IMR-90 (cell line): ENCODE measurements at regions not wholly inside any gene's neighbourhood (a gene's known extent, or its start where the extent isn't known, plus 50 kb on each side); places are given as distances from the start of the nearest gene placed in this dataset.

Experiments used
- ATAC-seq: fragments of 200-7000 bp; cut with Tn5 transposase; 2 replicates; pipeline ENCODE4 v1.9.1; 2020; ENCODE audit warnings: low read depth, mild to moderate bottlenecking, moderate library complexity
- BruUV-seq: library from RNA; stranded (reverse); fragments of 400-500 nt; replicated peaks from 2 replicates; lab custom pipeline; 2021; lab: Mats Ljungman, UMichigan
- CTCF ChIA-PET: fragments of 300-600 bp; formaldehyde crosslinking; extraction: SDS; loops from one replicate; lab custom pipeline; 2021; ENCODE audit warnings: antibody characterized with exemption; lab: Yijun Ruan, JAX
- POLR2A ChIA-PET: fragments of 300-600 bp; sonication (Branson Sonifier 250); formaldehyde crosslinking; loops from one replicate; lab custom pipeline; 2022; ENCODE audit warnings: antibody characterized with exemption; ENCODE audit not compliant: unreplicated experiment; lab: Charles Lee
- DNase-seq: peaks from one replicate; pipeline ENCODE4 v3.0.0; 2013
- H2AFZ ChIP-seq: replicated peaks from 2 replicates; pipeline ENCODE3; 2013; ENCODE audit warnings: low read length, mild to moderate bottlenecking; ENCODE audit not compliant: poor library complexity
- H2AK5ac ChIP-seq: 2 replicates; pipeline ENCODE4 v1.6.1; 2013; ENCODE audit warnings: low read depth, low read length, inconsistent platforms
- H2AK9ac ChIP-seq: replicated peaks from 2 replicates; pipeline ENCODE3; 2013; ENCODE audit warnings: mild to moderate bottlenecking, low read depth, low read length, moderate library complexity; ENCODE audit not compliant: poor library complexity
- H2BK120ac ChIP-seq: 2 replicates; pipeline ENCODE4 v1.6.1; 2013; ENCODE audit warnings: low read depth, low read length, inconsistent platforms
- H2BK15ac ChIP-seq: 3 replicates; pipeline ENCODE4 v1.6.1; 2013; ENCODE audit warnings: low read depth, low read length, inconsistent platforms
- H2BK20ac ChIP-seq: 2 replicates; pipeline ENCODE4 v1.6.1; 2013; ENCODE audit warnings: low read depth, mild to moderate bottlenecking, inconsistent platforms, low read length, moderate library complexity
- H2BK5ac ChIP-seq: 2 replicates; pipeline ENCODE4 v1.6.1; 2013; ENCODE audit warnings: mild to moderate bottlenecking, low read depth, low read length, inconsistent platforms; ENCODE audit not compliant: poor library complexity, severe bottlenecking
- H3K14ac ChIP-seq: replicated peaks from 2 replicates; pipeline ENCODE4 v1.6.1; 2013; ENCODE audit warnings: low read depth, low read length, inconsistent platforms
- H3K18ac ChIP-seq: 2 replicates; pipeline ENCODE4 v1.6.1; 2013; ENCODE audit warnings: low read depth, low read length, control low read depth
- H3K23ac ChIP-seq: 2 replicates; pipeline ENCODE4 v1.6.1; 2013; ENCODE audit warnings: low read depth, low read length, inconsistent platforms
- H3K27ac ChIP-seq: 2 replicates; pipeline ENCODE4 v1.5.1; 2013; ENCODE audit warnings: mild to moderate bottlenecking, control low read depth, low read length; ENCODE audit not compliant: insufficient read depth
- H3K27me3 ChIP-seq: 2 replicates; pipeline ENCODE4 v1.6.1; 2013; ENCODE audit warnings: low read length; ENCODE audit not compliant: control insufficient read depth, insufficient read depth
- H3K36me3 ChIP-seq: 2 replicates; pipeline ENCODE4 v1.6.1; 2013; ENCODE audit warnings: low read length, mixed read lengths; ENCODE audit not compliant: control insufficient read depth, insufficient read depth
- H3K4ac ChIP-seq: 2 replicates; pipeline ENCODE4 v1.6.1; 2013; ENCODE audit warnings: low read depth, low read length, inconsistent platforms
- H3K4me1 ChIP-seq: 2 replicates; pipeline ENCODE4 v1.6.1; 2013; ENCODE audit warnings: low read length, mixed read lengths; ENCODE audit not compliant: control insufficient read depth, insufficient read depth
- H3K4me2 ChIP-seq: 2 replicates; pipeline ENCODE4 v1.6.1; 2013; ENCODE audit warnings: low read depth, mild to moderate bottlenecking, control low read depth, low read length, moderate library complexity
- H3K4me3 ChIP-seq: 2 replicates; pipeline ENCODE4 v1.5.1; 2013; ENCODE audit warnings: low read depth, mild to moderate bottlenecking, control low read depth, low read length, moderate library complexity; ENCODE audit not compliant: insufficient read depth
- H3K56ac ChIP-seq: 2 replicates; pipeline ENCODE4 v1.6.1; 2013; ENCODE audit warnings: low read length, inconsistent platforms; ENCODE audit not compliant: insufficient read depth; ENCODE audit errors: extremely low read depth
- H3K79me1 ChIP-seq, 2 experiments: 2 replicates each; pipeline ENCODE4 v1.6.1; 2013; ENCODE audit warnings: low read length in 2 of 2, inconsistent platforms in 1 of 2, low read depth in 1 of 2
- H3K9ac ChIP-seq: 2 replicates; pipeline ENCODE4 v1.6.1; 2013; ENCODE audit warnings: low read depth, low read length, control low read depth
- H3K9me1 ChIP-seq: 2 replicates; pipeline ENCODE4 v1.6.1; 2013; ENCODE audit warnings: low read length, inconsistent platforms; ENCODE audit not compliant: insufficient read depth
- H3K9me3 ChIP-seq: 2 replicates; pipeline ENCODE4 v1.6.1; 2013; ENCODE audit warnings: low read length; ENCODE audit not compliant: control insufficient read depth, insufficient read depth
- H4K20me1 ChIP-seq: 2 replicates; pipeline ENCODE4 v1.6.1; 2013; ENCODE audit warnings: low read length, inconsistent platforms; ENCODE audit not compliant: insufficient read depth
- H4K5ac ChIP-seq: 2 replicates; pipeline ENCODE4 v1.6.1; 2013; ENCODE audit warnings: mild to moderate bottlenecking, low read depth, low read length, control low read depth
- H4K8ac ChIP-seq, 2 experiments: 2 replicates each; pipeline ENCODE4 v1.6.1; 2013; ENCODE audit warnings: low read depth in 2 of 2, low read length in 2 of 2, control low read depth in 1 of 2, inconsistent platforms in 1 of 2
- H4K91ac ChIP-seq: 2 replicates; pipeline ENCODE4 v1.6.1; 2013; ENCODE audit warnings: low read depth, low read length, inconsistent platforms; ENCODE audit not compliant: insufficient read depth
- CHD1 ChIP-seq: IDR thresholded peaks from 2 replicates; pipeline ENCODE4 v1.6.1; 2012; ENCODE audit warnings: low read depth, low read length, improper control_type of control experiment
- NFE2L2 ChIP-seq: fragments of 150-350 bp; IDR thresholded peaks from 2 replicates; pipeline ENCODE4 v1.6.1; 2016; ENCODE audit warnings: low read depth, mild to moderate bottlenecking, low read length
- RFX5 ChIP-seq: IDR thresholded peaks from 2 replicates; pipeline ENCODE4 v1.8.0; 2012; ENCODE audit warnings: low read depth, mild to moderate bottlenecking, low read length, moderate library complexity
- WGBS, 2 experiments: methylation state at CpG; one replicate each; pipeline versions ENCODE4 v1.1.5 to v1.1.7; 2013; ENCODE audit warnings: missing lambda C conversion rate in 2 of 2; ENCODE audit not compliant: insufficient read length in 1 of 2; ENCODE audit errors: extremely low coverage in 2 of 2; 5-methylcytosine and 5-hydroxymethylcytosine counted together
- dilution Hi-C: fragments of 300-500 bp; cut with HindIII; formaldehyde crosslinking; loops from one replicate; pipeline ENCODE4 v1.14.3; 2018; ENCODE audit warnings: low sequenced_read_pairs; ENCODE audit not compliant: unreplicated experiment
- in situ Hi-C: fragments of 300-500 bp; cut with MboI; formaldehyde crosslinking; loops from 3 replicates; pipeline ENCODE4 v1.14.3; 2019; ENCODE audit warnings: low sequenced_read_pairs, inconsistent platforms, mixed read lengths
- intact Hi-C: fragments of 100-400 bp; cut with micrococcal nuclease; formaldehyde crosslinking; loops from 2 replicates; pipeline ENCODE4 v1.10.0; 2022
- TF ChIP-seq, protein P1 (sequence below): conservative IDR thresholded peaks from 2 replicates; pipeline ENCODE4 v1.5.1; 2012; ENCODE audit warnings: mild to moderate bottlenecking, low read depth, low read length, improper control_type of control experiment
- TF ChIP-seq, protein P2 (sequence below): fragments of 150-350 bp; IDR thresholded peaks from 2 replicates; pipeline ENCODE4 v1.6.1; 2016; ENCODE audit warnings: low read depth, mild to moderate bottlenecking, low read length, moderate library complexity, borderline replicate concordance

DNA sequence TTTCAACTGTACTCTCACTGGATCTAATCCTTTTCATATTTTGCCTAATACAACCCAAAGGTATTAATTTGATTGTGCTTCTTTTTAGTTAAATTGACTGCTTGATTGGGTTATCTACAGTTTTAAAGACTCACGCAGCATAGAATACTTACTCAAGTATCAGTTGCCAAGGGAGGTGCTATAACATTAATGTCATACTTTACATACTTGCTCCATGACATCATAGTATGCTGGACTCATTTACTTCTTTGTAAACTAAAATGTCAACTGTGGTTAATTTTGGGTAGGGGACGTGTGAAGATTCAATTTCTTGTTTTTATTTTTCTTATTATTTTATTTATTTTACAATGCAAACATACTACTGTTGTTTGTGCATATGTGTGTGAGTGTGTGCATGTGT lies 716.2 kb upstream of the VRK2 start:
- BruUV-seq, result no TSS peak
- DNase-seq (no peak), ATAC-seq (no peak)
- Histone ChIP-seq H3K9me3 (no peaks in the 10 kb centered on the region), H4K20me1 (no peaks in the 10 kb centered on the region), H3K23ac (no peak overlapping the region), H3K9ac (no peak overlapping the region), H4K8ac (no peak overlapping the region), H2AK5ac (no peak overlapping the region), H3K27me3 (no peaks in the 10 kb centered on the region), H2BK20ac (no peak overlapping the region), H4K5ac (no peak overlapping the region), H2BK120ac (no peak overlapping the region), H3K9me1 (no peaks in the 10 kb centered on the region), H2AFZ (no peak overlapping the region), H3K18ac (no peak overlapping the region), H3K14ac (no peak overlapping the region), H3K4me1 (no peaks in the 10 kb centered on the region), H3K36me3 (no peaks in the 10 kb centered on the region), H3K4me3 (no peak overlapping the region), H3K4ac (no peak overlapping the region), H3K79me1 (no peaks in the 10 kb centered on the region), H2BK15ac (no peak overlapping the region), H3K27ac (no peak overlapping the region), H3K4me2 (no peak overlapping the region), H2BK5ac (no peak overlapping the region), H2AK9ac (no peak overlapping the region), H4K91ac (no peak overlapping the region), H3K56ac (no peak overlapping the region)
- ChIA-PET POLR2A (no interaction called here), CTCF (no interaction called here)
- TF ChIP-seq, protein P1, sequence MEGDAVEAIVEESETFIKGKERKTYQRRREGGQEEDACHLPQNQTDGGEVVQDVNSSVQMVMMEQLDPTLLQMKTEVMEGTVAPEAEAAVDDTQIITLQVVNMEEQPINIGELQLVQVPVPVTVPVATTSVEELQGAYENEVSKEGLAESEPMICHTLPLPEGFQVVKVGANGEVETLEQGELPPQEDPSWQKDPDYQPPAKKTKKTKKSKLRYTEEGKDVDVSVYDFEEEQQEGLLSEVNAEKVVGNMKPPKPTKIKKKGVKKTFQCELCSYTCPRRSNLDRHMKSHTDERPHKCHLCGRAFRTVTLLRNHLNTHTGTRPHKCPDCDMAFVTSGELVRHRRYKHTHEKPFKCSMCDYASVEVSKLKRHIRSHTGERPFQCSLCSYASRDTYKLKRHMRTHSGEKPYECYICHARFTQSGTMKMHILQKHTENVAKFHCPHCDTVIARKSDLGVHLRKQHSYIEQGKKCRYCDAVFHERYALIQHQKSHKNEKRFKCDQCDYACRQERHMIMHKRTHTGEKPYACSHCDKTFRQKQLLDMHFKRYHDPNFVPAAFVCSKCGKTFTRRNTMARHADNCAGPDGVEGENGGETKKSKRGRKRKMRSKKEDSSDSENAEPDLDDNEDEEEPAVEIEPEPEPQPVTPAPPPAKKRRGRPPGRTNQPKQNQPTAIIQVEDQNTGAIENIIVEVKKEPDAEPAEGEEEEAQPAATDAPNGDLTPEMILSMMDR, result no peak
- TF ChIP-seq CHD1, result no peak
- no peak for TF ChIP-seq RFX5
- no peak for TF ChIP-seq NFE2L2
- TF ChIP-seq, protein P2, sequence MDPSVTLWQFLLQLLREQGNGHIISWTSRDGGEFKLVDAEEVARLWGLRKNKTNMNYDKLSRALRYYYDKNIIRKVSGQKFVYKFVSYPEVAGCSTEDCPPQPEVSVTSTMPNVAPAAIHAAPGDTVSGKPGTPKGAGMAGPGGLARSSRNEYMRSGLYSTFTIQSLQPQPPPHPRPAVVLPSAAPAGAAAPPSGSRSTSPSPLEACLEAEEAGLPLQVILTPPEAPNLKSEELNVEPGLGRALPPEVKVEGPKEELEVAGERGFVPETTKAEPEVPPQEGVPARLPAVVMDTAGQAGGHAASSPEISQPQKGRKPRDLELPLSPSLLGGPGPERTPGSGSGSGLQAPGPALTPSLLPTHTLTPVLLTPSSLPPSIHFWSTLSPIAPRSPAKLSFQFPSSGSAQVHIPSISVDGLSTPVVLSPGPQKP, result no peak
- intact Hi-C loops, result no loop called here
- in situ Hi-C loops, result no loop called here
- dilution Hi-C loops, result no loop called here
- no CpG with 5 or more reads among the region's 2 CpGs for WGBS, 2 experiments
